ENCODE measurements at regions not wholly inside any gene's neighbourhood (a gene's known extent, or its start where the extent isn't known, plus 50 kb on each side); places are given as distances from the start of the nearest gene placed in this dataset.

DNA sequence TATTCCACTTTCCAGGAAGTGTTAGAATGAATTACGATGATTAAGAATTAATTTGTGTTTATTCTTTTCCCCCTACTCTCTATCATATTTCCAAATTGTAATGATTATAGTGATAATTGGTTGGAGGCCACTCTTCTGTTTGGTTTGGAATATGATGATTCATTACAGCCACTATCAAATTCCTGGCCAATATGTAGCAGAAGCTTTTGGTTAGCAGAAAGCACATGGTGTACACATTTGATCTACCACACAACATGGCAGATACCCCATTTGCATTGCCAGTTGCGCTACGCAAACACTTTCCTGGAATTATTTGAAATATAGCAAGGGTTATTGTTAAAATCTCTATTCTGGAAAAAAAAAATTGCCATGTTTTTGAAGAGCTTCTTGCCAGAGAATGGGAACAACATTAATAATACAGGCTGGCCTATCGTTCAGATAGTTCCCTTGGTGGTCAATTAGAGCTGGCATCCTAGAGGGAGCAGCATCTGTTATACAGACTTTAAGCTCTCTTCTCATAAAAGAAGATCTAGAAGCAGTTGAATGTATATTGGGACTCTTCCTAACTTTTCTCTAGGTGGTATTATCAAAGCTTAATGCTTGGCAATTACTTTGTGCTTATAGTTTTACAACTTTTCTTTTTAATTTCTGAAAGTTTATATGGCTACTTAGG lies 455.0 kb upstream of the ACTBL2 start:
- H3K9me3 ChIP-seq: no peaks in the 10 kb centered on the region
- no peak overlapping the region for H3K27ac ChIP-seq
- no peak for DNase-seq (ENCODE audit: low spot score in 2 of 2)
- H3K4me1 ChIP-seq: no peaks in the 10 kb centered on the region
- no peak for TF ChIP-seq POLR2A (IDR thresholded peaks at IDR 0.05)
- TF ChIP-seq POLR2AphosphoS5 (IDR thresholded peaks at IDR 0.05): no peak
- TF ChIP-seq, protein P1, sequence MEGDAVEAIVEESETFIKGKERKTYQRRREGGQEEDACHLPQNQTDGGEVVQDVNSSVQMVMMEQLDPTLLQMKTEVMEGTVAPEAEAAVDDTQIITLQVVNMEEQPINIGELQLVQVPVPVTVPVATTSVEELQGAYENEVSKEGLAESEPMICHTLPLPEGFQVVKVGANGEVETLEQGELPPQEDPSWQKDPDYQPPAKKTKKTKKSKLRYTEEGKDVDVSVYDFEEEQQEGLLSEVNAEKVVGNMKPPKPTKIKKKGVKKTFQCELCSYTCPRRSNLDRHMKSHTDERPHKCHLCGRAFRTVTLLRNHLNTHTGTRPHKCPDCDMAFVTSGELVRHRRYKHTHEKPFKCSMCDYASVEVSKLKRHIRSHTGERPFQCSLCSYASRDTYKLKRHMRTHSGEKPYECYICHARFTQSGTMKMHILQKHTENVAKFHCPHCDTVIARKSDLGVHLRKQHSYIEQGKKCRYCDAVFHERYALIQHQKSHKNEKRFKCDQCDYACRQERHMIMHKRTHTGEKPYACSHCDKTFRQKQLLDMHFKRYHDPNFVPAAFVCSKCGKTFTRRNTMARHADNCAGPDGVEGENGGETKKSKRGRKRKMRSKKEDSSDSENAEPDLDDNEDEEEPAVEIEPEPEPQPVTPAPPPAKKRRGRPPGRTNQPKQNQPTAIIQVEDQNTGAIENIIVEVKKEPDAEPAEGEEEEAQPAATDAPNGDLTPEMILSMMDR (IDR thresholded peaks at IDR 0.05): no peak
- no peaks in the 10 kb centered on the region for H3K27me3 ChIP-seq
- H3K36me3 ChIP-seq: no peaks in the 10 kb centered on the region
- H3K4me3 ChIP-seq: no peak overlapping the region
- intact Hi-C loops (cut with DNase I; ENCODE audit: low total_unique reads): no loop called here

DNA sequence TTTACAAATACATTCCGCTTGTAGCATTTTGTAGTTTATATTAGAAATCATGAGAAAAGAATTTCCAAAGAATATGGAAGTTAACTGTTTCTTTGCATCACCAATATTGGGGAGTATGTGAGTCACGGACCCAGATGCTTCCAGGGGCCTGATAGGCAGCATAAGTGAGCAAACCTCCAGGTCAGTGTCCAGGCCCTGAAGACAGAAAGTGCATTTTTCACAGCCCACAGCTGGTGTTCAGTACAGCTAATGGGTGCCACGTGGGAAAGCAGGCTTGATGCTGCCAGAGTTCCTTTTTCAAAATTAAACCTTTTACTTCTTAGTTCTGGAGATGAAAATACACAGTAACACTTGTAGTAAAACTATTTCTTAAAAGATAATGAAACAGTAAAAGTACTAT lies 454.4 kb upstream of the ACTBL2 start:
- intact Hi-C loops (cut with DNase I; ENCODE audit: low total_unique reads): no loop called here
- TF ChIP-seq POLR2A (IDR thresholded peaks at IDR 0.05) (no peak), POLR2AphosphoS5 (IDR thresholded peaks at IDR 0.05) (no peak)
- TF ChIP-seq, protein P1 (IDR thresholded peaks at IDR 0.05): no peak
- Histone ChIP-seq H3K9me3 (no peaks in the 10 kb centered on the region), H3K36me3 (no peaks in the 10 kb centered on the region), H3K4me1 (no peaks in the 10 kb centered on the region), H3K27ac (no peak overlapping the region), H3K4me3 (no peak overlapping the region), H3K27me3 (no peaks in the 10 kb centered on the region)
- no peak for DNase-seq (ENCODE audit: low spot score in 2 of 2)

DNA sequence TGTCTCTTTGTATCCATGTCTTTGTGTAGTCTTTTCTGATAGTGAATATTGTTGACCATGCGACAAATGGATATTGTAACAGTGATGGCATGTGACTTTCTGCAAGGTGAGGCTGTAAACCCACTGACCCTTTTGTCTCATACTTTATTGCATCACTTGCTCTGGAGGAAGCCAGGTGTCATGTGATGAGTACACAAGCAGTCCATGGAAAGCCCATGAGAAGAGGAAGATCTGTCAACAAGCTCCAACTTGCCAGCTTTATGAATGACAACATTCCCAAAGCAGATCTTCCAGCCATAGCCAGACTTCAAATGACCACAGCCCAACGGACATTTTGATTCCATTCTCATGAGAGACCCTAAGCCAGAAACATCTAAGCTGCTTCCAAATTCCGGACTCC lies 450.1 kb upstream of the ACTBL2 start:
- H3K4me3 ChIP-seq: no peak overlapping the region
- intact Hi-C loops (cut with DNase I; ENCODE audit: low total_unique reads): no loop called here
- no peaks in the 10 kb centered on the region for H3K36me3 ChIP-seq
- no peak for DNase-seq (ENCODE audit: low spot score in 2 of 2)
- TF ChIP-seq POLR2A (IDR thresholded peaks at IDR 0.05) (no peak), POLR2AphosphoS5 (IDR thresholded peaks at IDR 0.05) (no peak)
- TF ChIP-seq, protein P1 (IDR thresholded peaks at IDR 0.05): no peak
- no peak overlapping the region for H3K27ac ChIP-seq
- H3K27me3 ChIP-seq: no peaks in the 10 kb centered on the region
- peaks cover 0 to 4% of the 10 kb centered on the region in 2 donors for H3K9me3 ChIP-seq
- no peaks in the 10 kb centered on the region for H3K4me1 ChIP-seq

DNA sequence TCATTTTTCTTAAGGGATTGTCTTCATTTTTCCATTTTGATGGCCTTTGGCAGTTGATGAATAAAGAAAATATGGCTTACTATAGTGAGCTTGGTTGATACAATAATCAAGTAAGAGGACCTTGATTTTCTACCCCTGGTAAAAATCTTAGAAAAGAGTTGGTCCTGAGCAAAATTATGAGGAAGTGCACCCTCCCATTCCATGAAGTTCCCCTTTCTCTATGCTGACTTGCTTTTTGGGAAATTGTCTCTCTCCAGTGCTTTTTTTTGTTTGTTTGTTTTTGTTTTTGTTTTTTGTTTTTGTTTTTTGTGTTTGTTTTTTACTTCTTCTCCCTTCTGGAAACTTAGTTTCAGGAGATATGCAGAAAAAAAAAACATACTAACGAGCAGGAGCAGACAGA lies 449.2 kb upstream of the ACTBL2 start:
- Histone ChIP-seq H3K4me1 (no peaks in the 10 kb centered on the region), H3K27ac (no peak overlapping the region), H3K36me3 (no peaks in the 10 kb centered on the region), H3K27me3 (no peaks in the 10 kb centered on the region), H3K9me3 (peaks cover 0 to 4% of the 10 kb centered on the region in 2 donors), H3K4me3 (no peak overlapping the region)
- intact Hi-C loops (cut with DNase I; ENCODE audit: low total_unique reads): no loop called here
- TF ChIP-seq, protein P1 (IDR thresholded peaks at IDR 0.05): no peak
- TF ChIP-seq POLR2A (IDR thresholded peaks at IDR 0.05) (no peak), POLR2AphosphoS5 (IDR thresholded peaks at IDR 0.05) (no peak)
- DNase-seq (ENCODE audit: low spot score in 2 of 2): no peak

DNA sequence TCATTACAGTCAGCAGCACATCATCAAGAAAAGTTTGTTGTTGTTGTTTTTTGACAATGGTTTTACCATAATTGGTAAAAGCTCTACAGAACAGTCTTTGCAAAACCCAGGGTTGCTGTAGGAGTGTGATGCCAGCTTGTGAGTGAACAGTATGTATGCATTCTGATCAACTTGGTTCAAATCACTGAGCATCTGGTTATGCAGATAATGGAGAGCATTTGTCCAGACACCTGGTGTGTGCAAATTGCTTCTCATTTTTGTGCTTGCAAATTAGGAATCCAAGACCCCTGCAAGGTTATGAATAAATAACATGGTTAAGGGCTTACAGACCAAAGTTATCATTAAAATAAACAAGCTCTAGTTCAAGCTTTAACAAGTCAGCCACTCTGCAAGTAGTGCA lies 448.7 kb upstream of the ACTBL2 start:
- TF ChIP-seq, protein P1 (IDR thresholded peaks at IDR 0.05): no peak
- TF ChIP-seq POLR2A (IDR thresholded peaks at IDR 0.05): no peak
- no peak for TF ChIP-seq POLR2AphosphoS5 (IDR thresholded peaks at IDR 0.05)
- Histone ChIP-seq H3K4me3 (no peak overlapping the region), H3K4me1 (no peaks in the 10 kb centered on the region), H3K27me3 (no peaks in the 10 kb centered on the region), H3K9me3 (peaks cover 0 to 4% of the 10 kb centered on the region in 2 donors), H3K27ac (no peak overlapping the region), H3K36me3 (no peaks in the 10 kb centered on the region)
- no peak for DNase-seq (ENCODE audit: low spot score in 2 of 2)
- intact Hi-C loops (cut with DNase I; ENCODE audit: low total_unique reads): no loop called here

All from breast epithelium (tissue), 4 donors.